ENCODE measurements at regions not wholly inside any gene's neighbourhood (a gene's known extent, or its start where the extent isn't known, plus 50 kb on each side); places are given as distances from the start of the nearest gene placed in this dataset.
"Not testable (repeated sequence)": the region's sequence is repeated elsewhere in the genome, so short reads cannot be mapped to it uniquely, and the experiment has no call there.

DNA sequence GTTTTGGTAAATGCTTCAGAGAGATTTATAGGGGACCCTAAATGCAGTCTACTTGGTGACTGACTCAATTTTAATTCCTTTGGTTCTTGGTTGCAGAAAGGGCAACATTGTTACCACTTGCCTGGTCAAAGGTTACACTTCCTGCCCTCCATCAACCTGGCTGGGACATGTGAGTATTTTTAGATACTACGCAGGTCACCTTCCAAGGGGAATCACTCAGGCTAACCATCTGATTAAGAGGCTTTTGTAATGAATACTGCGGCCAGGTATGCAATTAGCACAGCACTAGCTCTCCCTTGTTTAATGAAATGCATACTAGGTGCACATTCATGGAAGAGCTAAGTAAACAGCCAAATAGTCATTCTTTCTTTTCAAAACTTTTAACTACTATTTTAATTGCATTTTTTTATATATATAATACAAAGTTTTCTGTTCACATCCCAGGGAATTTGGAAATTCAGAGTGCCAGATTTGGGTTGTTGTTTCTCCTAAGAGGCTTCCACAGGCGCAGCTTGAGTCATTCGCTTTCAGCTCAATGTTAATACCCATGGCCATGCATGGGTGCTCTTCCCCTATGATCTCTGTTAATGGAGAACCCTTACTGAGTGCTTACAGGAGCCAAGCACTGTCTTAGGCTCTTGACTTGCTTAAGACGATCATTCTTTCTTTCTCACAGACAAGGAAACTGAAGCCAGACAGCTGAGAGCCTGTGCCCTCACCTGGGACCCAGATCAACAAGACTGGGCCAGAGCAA, 152.2 kb downstream of the MTX2 start:
- TF ChIP-seq, protein P1, sequence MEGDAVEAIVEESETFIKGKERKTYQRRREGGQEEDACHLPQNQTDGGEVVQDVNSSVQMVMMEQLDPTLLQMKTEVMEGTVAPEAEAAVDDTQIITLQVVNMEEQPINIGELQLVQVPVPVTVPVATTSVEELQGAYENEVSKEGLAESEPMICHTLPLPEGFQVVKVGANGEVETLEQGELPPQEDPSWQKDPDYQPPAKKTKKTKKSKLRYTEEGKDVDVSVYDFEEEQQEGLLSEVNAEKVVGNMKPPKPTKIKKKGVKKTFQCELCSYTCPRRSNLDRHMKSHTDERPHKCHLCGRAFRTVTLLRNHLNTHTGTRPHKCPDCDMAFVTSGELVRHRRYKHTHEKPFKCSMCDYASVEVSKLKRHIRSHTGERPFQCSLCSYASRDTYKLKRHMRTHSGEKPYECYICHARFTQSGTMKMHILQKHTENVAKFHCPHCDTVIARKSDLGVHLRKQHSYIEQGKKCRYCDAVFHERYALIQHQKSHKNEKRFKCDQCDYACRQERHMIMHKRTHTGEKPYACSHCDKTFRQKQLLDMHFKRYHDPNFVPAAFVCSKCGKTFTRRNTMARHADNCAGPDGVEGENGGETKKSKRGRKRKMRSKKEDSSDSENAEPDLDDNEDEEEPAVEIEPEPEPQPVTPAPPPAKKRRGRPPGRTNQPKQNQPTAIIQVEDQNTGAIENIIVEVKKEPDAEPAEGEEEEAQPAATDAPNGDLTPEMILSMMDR (IDR thresholded peaks at IDR 0.05): no peak
- no peak for TF ChIP-seq POLR2A (IDR thresholded peaks at IDR 0.05)
- H3K27ac ChIP-seq: no peak overlapping the region
- H3K27me3 ChIP-seq: no peaks in the 10 kb centered on the region
- H3K36me3 ChIP-seq (ENCODE audit: low read depth, missing control alignments): no peaks in the 10 kb centered on the region
- DNase-seq: no peak
- H3K4me3 ChIP-seq: no peak overlapping the region
- no peaks in the 10 kb centered on the region for H3K4me1 ChIP-seq
- 83 to 88% methylated on average over 5 of the region's 5 CpGs for WGBS, 2 donors
- H3K9me3 ChIP-seq: no peaks in the 10 kb centered on the region
- intact Hi-C loops (cut with DNase I; ENCODE audit: low total_unique reads): no loop called here

DNA sequence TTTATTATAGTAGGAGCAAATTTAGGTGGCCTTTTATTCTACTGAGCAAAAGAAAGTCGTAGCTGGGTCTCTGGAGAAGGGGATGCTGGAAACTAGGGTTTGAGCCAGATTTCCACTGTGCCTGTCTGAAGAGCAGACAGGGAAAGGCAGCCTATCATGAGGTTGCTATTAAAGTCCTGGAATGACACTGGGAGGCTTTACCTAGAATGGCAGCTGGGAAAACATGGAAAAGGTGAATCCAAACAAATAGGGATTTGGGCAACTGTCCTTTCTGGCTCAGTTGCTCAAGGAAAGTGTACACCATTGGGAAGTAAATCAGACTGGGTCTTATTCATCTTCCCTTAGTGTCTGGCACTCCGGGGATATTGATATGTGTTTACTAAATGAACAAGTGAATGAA, 154.6 kb downstream of the MTX2 start:
- H3K27me3 ChIP-seq: no peaks in the 10 kb centered on the region
- WGBS, 2 donors: 37 to 45% methylated on average over 2 of the region's 2 CpGs
- intact Hi-C loops (cut with DNase I; ENCODE audit: low total_unique reads): no loop called here
- DNase-seq: no peak
- TF ChIP-seq POLR2A (IDR thresholded peaks at IDR 0.05): no peak
- TF ChIP-seq, protein P1 (IDR thresholded peaks at IDR 0.05): no peak
- H3K36me3 ChIP-seq (ENCODE audit: low read depth, missing control alignments): no peaks in the 10 kb centered on the region
- no peak overlapping the region for H3K4me3 ChIP-seq
- no peaks in the 10 kb centered on the region for H3K4me1 ChIP-seq
- H3K27ac ChIP-seq: no peak overlapping the region
- no peaks in the 10 kb centered on the region for H3K9me3 ChIP-seq

- no peak overlapping the region for H3K4me3 ChIP-seq
- no peaks in the 10 kb centered on the region for H3K9me3 ChIP-seq
- H3K36me3 ChIP-seq (ENCODE audit: low read depth, missing control alignments): no peaks in the 10 kb centered on the region
- no peak for TF ChIP-seq POLR2A (IDR thresholded peaks at IDR 0.05)
- TF ChIP-seq, protein P1 (IDR thresholded peaks at IDR 0.05): no peak
- 54% methylated on average over 2 of the region's 2 CpGs for WGBS, 2 donors
- H3K27ac ChIP-seq: no peak overlapping the region
- H3K4me1 ChIP-seq: no peaks in the 10 kb centered on the region
- no peak for DNase-seq
- no peaks in the 10 kb centered on the region for H3K27me3 ChIP-seq
- intact Hi-C loops (cut with DNase I; ENCODE audit: low total_unique reads): no loop called here
These were observed 155.5 kb downstream of the MTX2 start for GRCh38 chr2:176424746-176425145.

- Histone ChIP-seq H3K4me1 (no peaks in the 10 kb centered on the region), H3K27me3 (no peaks in the 10 kb centered on the region), H3K36me3 (ENCODE audit: low read depth, missing control alignments) (no peaks in the 10 kb centered on the region), H3K9me3 (no peaks in the 10 kb centered on the region), H3K4me3 (no peak overlapping the region), H3K27ac (no peak overlapping the region)
- intact Hi-C loops (cut with DNase I; ENCODE audit: low total_unique reads): no loop called here
- WGBS, 2 donors: 80 to 88% methylated on average over 2 of the region's 2 CpGs
- no peak for TF ChIP-seq POLR2A (IDR thresholded peaks at IDR 0.05)
- TF ChIP-seq, protein P1 (IDR thresholded peaks at IDR 0.05): no peak
- DNase-seq: no peak
These were observed 158.3 kb downstream of the MTX2 start for GRCh38 chr2:176427549-176427948.

GRCh38 chr2:176428944-176429469, 159.8 kb downstream of the MTX2 start:
- DNase-seq; H3K27ac ChIP-seq; H3K4me1 ChIP-seq; intact Hi-C loops (cut with DNase I; ENCODE audit: low total_unique reads); H3K27me3 ChIP-seq; H3K36me3 ChIP-seq (ENCODE audit: low read depth, missing control alignments); H3K4me3 ChIP-seq; H3K9me3 ChIP-seq: not testable (repeated sequence)
- 72 to 81% methylated on average over 5 of the region's 5 CpGs for WGBS, 2 donors
